ENCODE measurements at regions not wholly inside any gene's neighbourhood (a gene's known extent, or its start where the extent isn't known, plus 50 kb on each side); places are given as distances from the start of the nearest gene placed in this dataset.

- no peak for DNase-seq (ENCODE audit: low spot score)
Measured at GRCh38 chr13:33953203-33953602, 135.3 kb downstream of the RFC3 start.

- DNase-seq (ENCODE audit: low spot score), result no peak
Measured at GRCh38 chr13:33953781-33954180, 135.8 kb downstream of the RFC3 start.

- DNase-seq (ENCODE audit: low spot score), result no peak
Measured at GRCh38 chr13:33956346-33956745, 138.4 kb downstream of the RFC3 start.

- DNase-seq (ENCODE audit: low spot score), result no peak
Measured at GRCh38 chr13:33957497-33957905, 139.6 kb downstream of the RFC3 start.

GRCh38 chr13:33958964-33959363, 141.0 kb downstream of the RFC3 start:
- DNase-seq (ENCODE audit: low spot score), result peak; percentile 7

GRCh38 chr13:33963134-33963533, 145.2 kb downstream of the RFC3 start:
- DNase-seq (ENCODE audit: low spot score), result no peak

- no peak for DNase-seq (ENCODE audit: low spot score)
Measured at GRCh38 chr13:33963895-33964294, 145.9 kb downstream of the RFC3 start.

- no peak for DNase-seq (ENCODE audit: low spot score)
Measured at GRCh38 chr13:33968520-33969507, 150.9 kb downstream of the RFC3 start.

GRCh38 chr13:33970746-33971561, 153.0 kb downstream of the RFC3 start:
- DNase-seq (ENCODE audit: low spot score), result no peak

- no peak for DNase-seq (ENCODE audit: low spot score)
Measured at GRCh38 chr13:33971562-33971819, 153.5 kb downstream of the RFC3 start.

GRCh38 chr13:33973194-33973593, 155.2 kb downstream of the RFC3 start:
- DNase-seq (ENCODE audit: low spot score), result no peak

GRCh38 chr13:33976965-33977364, 159.0 kb downstream of the RFC3 start:
- no peak for DNase-seq (ENCODE audit: low spot score)

GRCh38 chr13:33978653-33979052, 160.7 kb downstream of the RFC3 start:
- DNase-seq (ENCODE audit: low spot score), result no peak

- no peak for DNase-seq (ENCODE audit: low spot score)
Measured at GRCh38 chr13:33992881-33993336, 175.0 kb downstream of the RFC3 start.

GRCh38 chr13:33994198-33994597, 176.2 kb downstream of the RFC3 start:
- no peak for DNase-seq (ENCODE audit: low spot score)

GRCh38 chr13:33994826-33995502, 177.0 kb downstream of the RFC3 start:
- no peak for DNase-seq (ENCODE audit: low spot score)

- no peak for DNase-seq (ENCODE audit: low spot score)
Measured at GRCh38 chr13:33996636-33997035, 178.7 kb downstream of the RFC3 start.

GRCh38 chr13:33997574-33997973, 179.6 kb downstream of the RFC3 start:
- DNase-seq (ENCODE audit: low spot score), result no peak

- DNase-seq (ENCODE audit: low spot score), result no peak
Measured at GRCh38 chr13:33999811-34000605, 182.1 kb downstream of the RFC3 start.

- no peak for DNase-seq (ENCODE audit: low spot score)
Measured at GRCh38 chr13:34000955-34001354, 183.0 kb downstream of the RFC3 start.

- DNase-seq (ENCODE audit: low spot score), result no peak
Measured at GRCh38 chr13:34001389-34001788, 183.4 kb downstream of the RFC3 start.

- no peak for DNase-seq (ENCODE audit: low spot score)
Measured at GRCh38 chr13:34002141-34002540, 184.2 kb downstream of the RFC3 start.

Data from kidney tubule cell (primary cell).